ENCODE measurements at regions not wholly inside any gene's neighbourhood (a gene's known extent, or its start where the extent isn't known, plus 50 kb on each side); places are given as distances from the start of the nearest gene placed in this dataset.

DNA sequence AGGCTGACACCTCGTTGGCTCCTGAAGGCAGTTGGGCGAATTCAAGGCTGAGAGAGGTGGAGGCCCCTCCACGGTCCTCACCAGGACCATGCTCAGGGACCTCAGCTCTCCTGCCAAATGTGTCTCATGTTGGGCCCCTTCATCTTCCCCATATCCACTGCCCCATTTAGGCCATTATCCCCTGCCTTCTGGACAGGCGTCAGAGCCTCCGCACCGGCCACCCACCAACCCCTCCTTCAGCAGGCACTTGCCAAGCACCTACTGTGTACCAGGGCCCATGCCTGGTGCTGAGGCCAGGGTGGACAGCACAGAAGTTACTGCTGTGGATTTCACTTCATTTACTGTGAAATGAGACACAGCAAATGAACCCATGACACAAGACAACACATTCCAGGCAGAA, 325.8 kb downstream of the MATN1 start:
- TF ChIP-seq, protein P1, sequence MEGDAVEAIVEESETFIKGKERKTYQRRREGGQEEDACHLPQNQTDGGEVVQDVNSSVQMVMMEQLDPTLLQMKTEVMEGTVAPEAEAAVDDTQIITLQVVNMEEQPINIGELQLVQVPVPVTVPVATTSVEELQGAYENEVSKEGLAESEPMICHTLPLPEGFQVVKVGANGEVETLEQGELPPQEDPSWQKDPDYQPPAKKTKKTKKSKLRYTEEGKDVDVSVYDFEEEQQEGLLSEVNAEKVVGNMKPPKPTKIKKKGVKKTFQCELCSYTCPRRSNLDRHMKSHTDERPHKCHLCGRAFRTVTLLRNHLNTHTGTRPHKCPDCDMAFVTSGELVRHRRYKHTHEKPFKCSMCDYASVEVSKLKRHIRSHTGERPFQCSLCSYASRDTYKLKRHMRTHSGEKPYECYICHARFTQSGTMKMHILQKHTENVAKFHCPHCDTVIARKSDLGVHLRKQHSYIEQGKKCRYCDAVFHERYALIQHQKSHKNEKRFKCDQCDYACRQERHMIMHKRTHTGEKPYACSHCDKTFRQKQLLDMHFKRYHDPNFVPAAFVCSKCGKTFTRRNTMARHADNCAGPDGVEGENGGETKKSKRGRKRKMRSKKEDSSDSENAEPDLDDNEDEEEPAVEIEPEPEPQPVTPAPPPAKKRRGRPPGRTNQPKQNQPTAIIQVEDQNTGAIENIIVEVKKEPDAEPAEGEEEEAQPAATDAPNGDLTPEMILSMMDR (conservative IDR thresholded peaks at IDR 0.05; ENCODE audit: low read depth, low read length) = no peak
- Histone ChIP-seq H3K9ac (no peak overlapping the region), H3K79me2 (ENCODE audit: insufficient read depth, low read depth) (no peaks in the 10 kb centered on the region), H3K4me2 (no peak overlapping the region), H3K27me3 (ENCODE audit: insufficient read depth, low read depth) (peaks cover 5% of the 10 kb centered on the region; the same call in 1 of the 2 replicates), H2AFZ (ENCODE audit: low read depth) (no peak overlapping the region), H3K36me3 (ENCODE audit: insufficient read depth) (no peaks in the 10 kb centered on the region), H3K27ac (no peak overlapping the region), H3K4me3 (IDR thresholded peaks at IDR 0.05; ENCODE audit: insufficient read depth, low read depth, low read length) (no peak overlapping the region), H3K4me1 (ENCODE audit: low read depth, poor library complexity, severe bottlenecking) (no peaks in the 10 kb centered on the region), H4K20me1 (ENCODE audit: insufficient read depth) (no peaks in the 10 kb centered on the region)

DNA sequence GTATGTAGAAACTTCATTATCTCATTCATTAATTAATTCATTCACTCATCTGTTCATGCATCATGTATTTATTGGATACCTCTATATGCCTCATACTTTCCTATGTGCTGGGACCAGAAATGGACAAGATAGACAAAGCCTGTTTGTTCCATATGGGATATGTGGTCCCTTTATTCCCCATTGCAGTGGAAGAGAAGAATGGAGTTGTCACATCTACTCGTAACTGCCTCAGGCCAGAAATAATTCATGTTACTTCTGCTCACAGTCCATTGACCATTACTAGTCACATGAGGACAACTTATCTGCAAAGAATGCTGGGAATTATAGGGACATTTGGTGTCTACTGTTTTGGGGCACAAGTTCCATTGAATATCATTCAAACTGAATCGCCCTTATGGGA, 327.8 kb downstream of the MATN1 start:
- no peak overlapping the region for H3K27ac ChIP-seq
- no peak overlapping the region for H2AFZ ChIP-seq (ENCODE audit: low read depth)
- no peaks in the 10 kb centered on the region for H3K4me1 ChIP-seq (ENCODE audit: low read depth, poor library complexity, severe bottlenecking)

DNA sequence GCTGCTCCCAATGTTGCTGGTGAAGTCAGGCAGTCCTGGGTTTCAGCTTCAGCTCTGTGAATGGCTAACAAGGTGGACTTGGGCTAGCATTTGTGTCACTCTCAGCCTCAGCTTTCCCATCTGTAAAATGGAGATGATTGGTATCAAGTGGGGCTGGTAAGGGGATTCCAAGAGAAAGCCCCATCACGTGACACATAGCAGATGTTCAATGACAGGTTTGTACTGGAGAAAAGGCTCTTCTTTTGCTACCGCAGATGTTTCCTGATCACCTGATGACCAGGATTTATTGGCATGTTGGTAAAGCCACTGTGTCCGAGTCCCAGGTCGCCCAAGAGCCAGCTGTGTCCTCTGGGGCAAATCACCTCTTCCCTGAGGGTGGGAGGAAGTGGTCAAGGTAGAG, 335.0 kb downstream of the MATN1 start:
- H3K27ac ChIP-seq = no peak overlapping the region

More for the DNA sequence above, 327.8 kb downstream of the MATN1 start:
- TF ChIP-seq, protein P1 (conservative IDR thresholded peaks at IDR 0.05; ENCODE audit: low read depth, low read length) = no peak
- Histone ChIP-seq H3K79me2 (ENCODE audit: insufficient read depth, low read depth) (no peaks in the 10 kb centered on the region), H3K4me3 (IDR thresholded peaks at IDR 0.05; ENCODE audit: insufficient read depth, low read depth, low read length) (no peak overlapping the region), H3K27me3 (ENCODE audit: insufficient read depth, low read depth) (peaks cover 5% of the 10 kb centered on the region; the same call in 1 of the 2 replicates), H3K9ac (no peak overlapping the region), H4K20me1 (ENCODE audit: insufficient read depth) (no peaks in the 10 kb centered on the region), H3K36me3 (ENCODE audit: insufficient read depth) (no peaks in the 10 kb centered on the region), H3K4me2 (no peak overlapping the region)

DNA sequence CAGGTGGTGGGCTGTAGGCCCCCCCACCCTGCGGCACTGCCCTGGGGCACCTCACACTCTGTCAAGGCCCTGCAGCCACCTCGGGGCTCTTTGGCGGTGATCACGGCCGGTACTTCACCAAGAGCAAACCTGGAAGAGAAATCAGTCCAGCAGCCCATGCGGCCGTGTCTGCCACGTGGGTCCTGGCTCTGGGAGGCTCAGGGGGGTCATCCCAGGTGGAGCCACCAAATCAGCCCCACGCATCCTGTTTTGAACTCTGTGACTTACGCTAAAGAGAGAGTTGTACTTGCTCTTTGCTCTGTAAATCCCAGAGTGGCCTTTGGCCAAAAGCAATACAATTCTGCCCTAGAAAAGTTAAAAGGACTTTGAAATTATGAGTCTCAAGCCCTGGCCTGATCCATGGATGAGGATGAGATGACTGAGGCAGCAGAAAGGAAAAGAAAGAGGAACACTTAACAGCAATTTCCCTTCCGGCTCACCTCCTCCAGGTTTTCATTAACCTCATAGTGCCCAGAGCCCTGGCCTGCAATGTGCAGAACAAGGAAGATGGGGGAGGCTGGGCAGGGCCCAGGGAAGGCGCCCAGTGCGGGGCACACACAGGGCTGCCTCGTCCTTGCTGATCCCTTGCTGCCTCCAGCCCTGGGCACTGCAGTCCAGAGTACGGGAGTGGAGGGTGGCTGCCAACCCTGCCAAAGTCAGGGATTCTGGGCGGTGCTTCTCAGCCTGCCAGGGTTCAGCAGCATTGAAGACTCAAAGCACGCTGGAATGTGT, 337.0 kb downstream of the MATN1 start:
- Histone ChIP-seq H3K4me2 (no peak overlapping the region), H3K27ac (no peak overlapping the region)

More for the DNA sequence above, 335.0 kb downstream of the MATN1 start:
- Histone ChIP-seq H3K36me3 (ENCODE audit: insufficient read depth) (no peaks in the 10 kb centered on the region), H3K4me1 (ENCODE audit: low read depth, poor library complexity, severe bottlenecking) (no peaks in the 10 kb centered on the region), H3K4me3 (IDR thresholded peaks at IDR 0.05; ENCODE audit: insufficient read depth, low read depth, low read length) (no peak overlapping the region), H3K9ac (no peak overlapping the region), H4K20me1 (ENCODE audit: insufficient read depth) (no peaks in the 10 kb centered on the region), H3K79me2 (ENCODE audit: insufficient read depth, low read depth) (no peaks in the 10 kb centered on the region), H2AFZ (ENCODE audit: low read depth) (no peak overlapping the region), H3K27me3 (ENCODE audit: insufficient read depth, low read depth) (no peaks in the 10 kb centered on the region; the same call in 1 of the 2 replicates), H3K4me2 (no peak overlapping the region)
- TF ChIP-seq, protein P1 (conservative IDR thresholded peaks at IDR 0.05; ENCODE audit: low read depth, low read length) = no peak

More for the DNA sequence above, 337.0 kb downstream of the MATN1 start:
- no peaks in the 10 kb centered on the region for H3K36me3 ChIP-seq (ENCODE audit: insufficient read depth)
- H3K4me1 ChIP-seq (ENCODE audit: low read depth, poor library complexity, severe bottlenecking) = no peaks in the 10 kb centered on the region
- no peaks in the 10 kb centered on the region for H3K79me2 ChIP-seq (ENCODE audit: insufficient read depth, low read depth)
- no peak overlapping the region for H3K9ac ChIP-seq
- no peak overlapping the region for H2AFZ ChIP-seq (ENCODE audit: low read depth)
- no peak overlapping the region for H3K4me3 ChIP-seq (IDR thresholded peaks at IDR 0.05; ENCODE audit: insufficient read depth, low read depth, low read length)
- TF ChIP-seq, protein P1 (conservative IDR thresholded peaks at IDR 0.05; ENCODE audit: low read depth, low read length) = no peak
- no peaks in the 10 kb centered on the region for H4K20me1 ChIP-seq (ENCODE audit: insufficient read depth)
- no peaks in the 10 kb centered on the region; the same call in 1 of the 2 replicates for H3K27me3 ChIP-seq (ENCODE audit: insufficient read depth, low read depth)

All from KMS-11 (cell line).